SU-DHL-6 (cell line): ENCODE measurements at regions not wholly inside any gene's neighbourhood (a gene's known extent, or its start where the extent isn't known, plus 50 kb on each side); places are given as distances from the start of the nearest gene placed in this dataset.

Source experiments
- H2AFZ ChIP-seq: fragments of 200-600 bp; sonication (generic); 2 replicates; pipeline ENCODE4 v1.6.1; 2014; ENCODE audit warnings: low read depth, mild to moderate bottlenecking, moderate library complexity, mixed read lengths, antibody characterized with exemption, low read length; ENCODE audit not compliant: severe bottlenecking
- H3F3A ChIP-seq: fragments of 200-600 bp; shearing (Covaris generic); 2 replicates; pipeline ENCODE4 v1.6.0; 2016; ENCODE audit warnings: antibody characterized with exemption, mild to moderate bottlenecking; ENCODE audit not compliant: insufficient read depth
- H3K27ac ChIP-seq: fragments of 200-600 bp; sonication (generic); 2 replicates; pipeline ENCODE4 v1.5.1; 2016; ENCODE audit warnings: low read depth, mild to moderate bottlenecking, low read length, moderate library complexity, mixed read lengths
- H3K27me3 ChIP-seq: fragments of 200-600 bp; sonication (generic), shearing (Covaris generic); 2 replicates; pipeline ENCODE4 v1.6.0; 2014; ENCODE audit warnings: mild to moderate bottlenecking, low read length
- H3K36me3 ChIP-seq: fragments of 200-600 bp; sonication (generic); 2 replicates; pipeline ENCODE4 v1.6.1; 2014; ENCODE audit warnings: mild to moderate bottlenecking, low read length, mixed read lengths
- H3K4me2 ChIP-seq: fragments of 300-600, 200-600 bp; shearing (Covaris generic), sonication (generic); 2 replicates; pipeline ENCODE4 v1.6.0; 2014; ENCODE audit warnings: low read length, low read depth, mild to moderate bottlenecking; ENCODE audit not compliant: poor library complexity, severe bottlenecking
- H3K4me3 ChIP-seq: fragments of 200-600 bp; sonication (generic); 2 replicates; pipeline ENCODE4 v1.5.1; 2014; ENCODE audit warnings: antibody characterized with exemption, low read length, mild to moderate bottlenecking, mixed read lengths; ENCODE audit not compliant: insufficient read depth, poor library complexity, severe bottlenecking
- H3K79me2 ChIP-seq: fragments of 200-600 bp; sonication (generic); 2 replicates; pipeline ENCODE4 v1.6.1; 2014; ENCODE audit warnings: mild to moderate bottlenecking, low read length, moderate library complexity; ENCODE audit not compliant: insufficient read depth
- H3K9ac ChIP-seq: fragments of 200-600 bp; sonication (generic); 2 replicates; pipeline ENCODE4 v1.7.0; 2014; ENCODE audit warnings: mild to moderate bottlenecking, low read length
- H3K9me2 ChIP-seq: fragments of 200-600 bp; sonication (generic); replicated peaks from 2 replicates; pipeline ENCODE4 v1.6.1; 2014; ENCODE audit warnings: low read length; ENCODE audit not compliant: insufficient read depth
- H3K9me3 ChIP-seq: fragments of 200-600 bp; sonication (generic); 2 replicates; pipeline ENCODE4 v1.6.1; 2014; ENCODE audit warnings: low read length, mixed read lengths; ENCODE audit not compliant: insufficient read depth
- H4K20me1 ChIP-seq: fragments of 200-600 bp; sonication (generic); 2 replicates; pipeline ENCODE4 v1.6.1; 2014; ENCODE audit warnings: low read depth, mild to moderate bottlenecking, antibody characterized with exemption, low read length, moderate library complexity, mixed read lengths
- CTCF ChIP-seq: fragments of 200-600 bp; sonication (generic); IDR thresholded peaks from one replicate; pipeline ENCODE4 v1.5.1; 2017; ENCODE audit warnings: antibody characterized with exemption, mild to moderate bottlenecking, low read length, moderate library complexity; ENCODE audit not compliant: insufficient read depth, poor library complexity, severe bottlenecking
- EZH2phosphoT487 ChIP-seq: fragments of 200-600 bp; sonication (generic), shearing (Covaris generic); conservative IDR thresholded peaks from 2 replicates; pipeline ENCODE4 v1.6.1; 2018; ENCODE audit warnings: mild to moderate bottlenecking, antibody characterized with exemption, low read length, moderate library complexity, mixed read lengths

GRCh38 chr9:129469188-129469987 lies 151.5 kb downstream of the C9orf50 start:
- no peak overlapping the region for H3K4me3 ChIP-seq
- H3K27me3 ChIP-seq = no peaks in the 10 kb centered on the region
- no peaks in the 10 kb centered on the region for H3K79me2 ChIP-seq
- no peak overlapping the region for H3K4me2 ChIP-seq
- H2AFZ ChIP-seq = no peak overlapping the region
- no peaks in the 10 kb centered on the region for H3K9me3 ChIP-seq
- no peak overlapping the region for H3K9ac ChIP-seq
- no peaks in the 10 kb centered on the region for H4K20me1 ChIP-seq
- H3K36me3 ChIP-seq = no peaks in the 10 kb centered on the region
- TF ChIP-seq EZH2phosphoT487 = no peak
- TF ChIP-seq CTCF = no peak
- no peaks in the 10 kb centered on the region for H3K9me2 ChIP-seq
- no peaks in the 10 kb centered on the region for H3F3A ChIP-seq
- H3K27ac ChIP-seq = no peak overlapping the region

GRCh38 chr9:129467739-129468666 lies 152.9 kb downstream of the C9orf50 start:
- no peak overlapping the region for H3K27ac ChIP-seq
- TF ChIP-seq CTCF (no peak), EZH2phosphoT487 (no peak)
- H3K4me2 ChIP-seq = no peak overlapping the region

GRCh38 chr9:129467004-129467588 lies 153.8 kb downstream of the C9orf50 start:
- no peaks in the 10 kb centered on the region for H3K36me3 ChIP-seq
- no peak overlapping the region for H3K27ac ChIP-seq
- H3K27me3 ChIP-seq = no peaks in the 10 kb centered on the region
- no peak overlapping the region for H3K4me3 ChIP-seq
- no peaks in the 10 kb centered on the region for H3K9me2 ChIP-seq
- no peaks in the 10 kb centered on the region for H3F3A ChIP-seq
- TF ChIP-seq CTCF (no peak), EZH2phosphoT487 (no peak)
- H3K79me2 ChIP-seq = no peaks in the 10 kb centered on the region
- no peak overlapping the region for H2AFZ ChIP-seq
- H3K9ac ChIP-seq = no peak overlapping the region
- no peaks in the 10 kb centered on the region for H3K9me3 ChIP-seq
- H3K4me2 ChIP-seq = no peak overlapping the region
- H4K20me1 ChIP-seq = no peaks in the 10 kb centered on the region

More at GRCh38 chr9:129467739-129468666, 152.9 kb downstream of the C9orf50 start:
- no peaks in the 10 kb centered on the region for H4K20me1 ChIP-seq
- no peaks in the 10 kb centered on the region for H3F3A ChIP-seq
- H3K9me2 ChIP-seq = no peaks in the 10 kb centered on the region
- H3K79me2 ChIP-seq = no peaks in the 10 kb centered on the region
- no peak overlapping the region for H3K4me3 ChIP-seq
- no peaks in the 10 kb centered on the region for H3K36me3 ChIP-seq
- no peaks in the 10 kb centered on the region for H3K9me3 ChIP-seq
- H2AFZ ChIP-seq = no peak overlapping the region
- no peak overlapping the region for H3K9ac ChIP-seq
- no peaks in the 10 kb centered on the region for H3K27me3 ChIP-seq
